Urothelium cell line (cell line): ENCODE measurements at regions not wholly inside any gene's neighbourhood (a gene's known extent, or its start where the extent isn't known, plus 50 kb on each side); places are given as distances from the start of the nearest gene placed in this dataset.

Experiments used
- DNase-seq: peaks from one replicate; pipeline ENCODE4 v3.0.0; 2011; ENCODE audit warnings: low spot score, mixed read lengths
- FAIRE-seq: peaks from 2 replicates; lab custom pipeline; 2011; peaks lifted over from hg19 to GRCh38; lab: Jason Lieb, UNC

DNA sequence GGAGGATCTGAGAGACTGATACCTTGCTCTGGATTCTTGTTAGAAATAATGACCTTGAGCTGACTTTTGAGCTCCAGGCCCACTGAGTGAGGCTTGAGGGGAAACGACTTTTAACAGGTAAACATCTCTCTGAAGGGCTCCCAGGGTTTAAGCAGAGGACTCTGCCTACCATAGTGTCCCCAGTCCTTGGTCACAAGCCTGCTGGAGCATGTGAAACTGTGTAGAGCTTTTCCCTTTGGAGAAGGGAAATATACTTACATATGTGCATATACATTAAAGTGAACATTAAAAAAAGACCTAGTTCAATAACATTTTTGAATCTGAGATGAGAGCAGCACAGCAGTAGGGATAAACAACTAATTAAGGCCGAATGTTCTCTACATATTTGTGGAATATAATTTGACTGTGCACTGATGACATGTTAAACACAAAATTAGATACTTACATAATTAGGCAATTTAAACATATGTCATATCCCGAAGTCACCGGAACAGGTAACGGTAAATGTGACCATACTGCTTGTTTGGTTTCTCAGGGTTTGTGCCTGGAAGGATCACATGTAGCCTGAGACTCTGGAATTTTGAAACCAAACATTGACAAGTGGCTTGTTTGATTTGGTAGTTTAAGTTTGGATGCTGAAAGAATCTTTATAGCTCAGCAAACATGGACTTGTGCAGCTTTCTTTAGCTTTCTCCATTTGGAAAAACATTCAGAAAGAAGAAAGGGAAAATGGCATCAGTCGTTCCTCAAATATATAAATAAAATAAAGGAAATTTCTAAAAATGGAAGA, 266.1 kb upstream of the C2CD4B start:
- no peak for DNase-seq
- FAIRE-seq = peak; percentile 5

GRCh38 chr15:62431817-62432216, 266.7 kb upstream of the C2CD4B start:
- no peak for DNase-seq
- FAIRE-seq = no peak

DNA sequence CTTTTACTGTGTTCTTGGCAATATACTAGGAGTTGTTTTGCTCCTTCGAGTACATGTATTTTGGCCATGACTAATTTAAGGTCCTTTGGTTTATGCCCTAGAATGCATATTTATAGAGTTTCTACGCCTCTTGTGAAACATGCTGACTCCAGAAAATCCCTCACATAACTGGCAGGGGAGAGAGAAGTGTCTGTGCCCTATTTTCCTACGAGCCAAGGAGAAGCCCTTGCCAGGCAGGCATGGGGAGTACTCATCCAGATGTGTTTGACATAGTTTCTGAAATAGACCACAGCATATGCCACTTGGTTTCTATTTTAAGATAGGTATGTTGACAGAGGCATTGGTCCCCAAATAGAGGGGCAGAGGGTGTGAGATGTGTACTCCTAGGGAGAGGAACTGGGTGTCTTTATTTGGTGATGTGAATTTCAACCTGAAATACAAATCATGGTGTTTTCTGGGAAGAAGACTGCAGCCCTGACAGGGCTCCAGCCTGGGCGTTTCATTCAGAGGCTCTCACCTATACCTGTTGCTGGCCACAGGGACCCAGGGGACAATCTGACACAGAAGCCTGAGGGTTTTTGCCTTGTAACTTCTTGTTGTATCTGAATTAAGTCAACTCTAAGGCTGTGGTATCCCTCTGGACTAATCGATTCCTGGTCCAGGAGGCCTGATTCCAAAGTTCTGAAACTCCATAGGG, 267.8 kb upstream of the C2CD4B start:
- FAIRE-seq = no peak
- DNase-seq = no peak

DNA sequence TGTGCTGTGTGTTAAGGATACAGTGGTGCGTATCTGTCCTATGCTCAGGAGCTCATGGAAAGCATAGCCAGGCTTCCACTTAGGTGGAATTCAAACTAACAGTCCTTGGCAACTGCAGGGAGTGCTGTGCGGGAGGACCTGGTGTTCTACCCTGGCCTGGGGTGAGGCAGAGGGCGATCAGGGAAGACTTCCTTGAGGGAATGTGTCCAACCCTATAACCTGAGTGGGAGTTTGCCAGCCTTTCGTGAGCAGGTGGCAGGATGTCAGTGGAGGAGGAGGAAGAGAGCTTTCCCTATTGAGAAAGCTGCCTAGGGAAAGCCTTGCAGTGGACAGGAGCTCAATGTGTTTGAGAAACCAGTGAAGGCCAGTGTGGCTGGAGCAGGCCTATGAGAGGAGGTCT, 271.1 kb upstream of the C2CD4B start:
- no peak for DNase-seq
- no peak for FAIRE-seq

DNA sequence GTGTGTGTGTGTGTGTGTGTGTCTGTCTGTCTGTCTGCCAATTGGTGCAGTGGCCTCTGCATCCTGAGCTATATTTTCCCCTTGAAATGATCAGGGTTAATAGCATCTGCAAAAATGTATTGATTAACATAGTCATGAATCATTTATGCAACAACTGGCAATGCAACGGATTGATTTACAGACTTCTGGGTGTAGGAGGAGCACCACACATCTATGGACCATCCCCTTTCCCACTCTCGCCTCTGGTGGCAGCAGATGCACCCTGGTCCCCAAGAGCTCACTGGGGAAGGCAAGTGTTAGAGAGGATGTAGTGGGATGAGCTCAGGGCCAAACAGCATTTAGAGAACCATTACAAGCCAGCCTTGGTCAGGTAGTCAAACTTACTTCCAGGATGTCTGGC, 272.7 kb upstream of the C2CD4B start:
- no peak for FAIRE-seq
- no peak for DNase-seq

DNA sequence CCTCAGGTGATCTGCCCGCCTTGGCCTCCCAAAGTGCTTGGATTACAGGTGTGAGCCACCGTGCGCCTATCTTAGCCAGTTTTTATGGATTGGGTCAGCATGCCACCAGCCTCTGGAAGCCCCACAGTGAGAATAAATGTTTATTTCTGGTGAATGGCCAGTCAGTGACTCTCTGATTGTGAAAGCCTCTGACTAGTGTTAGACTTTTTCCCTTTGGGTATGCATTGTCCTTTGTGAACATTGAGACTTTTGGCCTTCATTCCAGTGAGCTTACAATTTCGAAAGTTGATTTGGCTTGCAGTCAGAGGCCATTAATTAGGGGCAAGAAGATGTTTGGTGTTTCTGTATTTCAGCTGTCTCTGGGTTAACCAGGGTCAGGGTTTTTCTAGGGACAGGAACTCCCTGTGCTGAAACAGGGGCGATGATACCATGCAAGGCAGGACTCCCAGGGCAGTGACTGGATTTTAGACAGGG, 274.5 kb upstream of the C2CD4B start:
- DNase-seq = no peak
- no peak for FAIRE-seq

- DNase-seq (no peak), FAIRE-seq (no peak)
These were observed 275.4 kb upstream of the C2CD4B start for GRCh38 chr15:62440362-62441105.

GRCh38 chr15:62444104-62445022, 279.3 kb upstream of the C2CD4B start:
- DNase-seq = peak; percentile 73
- FAIRE-seq = peak; percentile 90

DNA sequence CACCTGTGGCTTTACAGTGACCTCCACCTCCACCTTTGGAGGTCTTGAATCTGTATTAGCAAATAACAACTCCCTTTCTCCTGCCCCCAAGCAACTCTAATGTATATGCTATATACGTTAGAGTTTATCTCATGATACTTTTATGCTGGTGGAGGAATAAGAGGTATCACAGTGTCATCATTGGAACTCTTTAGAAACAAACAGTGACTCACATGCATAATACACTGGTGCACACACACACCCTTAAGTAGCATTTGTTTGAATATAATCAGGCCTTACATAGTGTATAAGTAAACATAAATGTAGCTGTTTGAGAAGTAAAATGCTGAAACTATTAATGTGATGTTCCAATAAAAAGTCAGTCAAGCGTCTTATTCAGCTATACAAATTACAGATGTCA, 280.2 kb upstream of the C2CD4B start:
- no peak for DNase-seq
- no peak for FAIRE-seq

- DNase-seq = no peak
- FAIRE-seq = no peak
These were observed 281.9 kb upstream of the C2CD4B start for GRCh38 chr15:62446984-62447383.

DNA sequence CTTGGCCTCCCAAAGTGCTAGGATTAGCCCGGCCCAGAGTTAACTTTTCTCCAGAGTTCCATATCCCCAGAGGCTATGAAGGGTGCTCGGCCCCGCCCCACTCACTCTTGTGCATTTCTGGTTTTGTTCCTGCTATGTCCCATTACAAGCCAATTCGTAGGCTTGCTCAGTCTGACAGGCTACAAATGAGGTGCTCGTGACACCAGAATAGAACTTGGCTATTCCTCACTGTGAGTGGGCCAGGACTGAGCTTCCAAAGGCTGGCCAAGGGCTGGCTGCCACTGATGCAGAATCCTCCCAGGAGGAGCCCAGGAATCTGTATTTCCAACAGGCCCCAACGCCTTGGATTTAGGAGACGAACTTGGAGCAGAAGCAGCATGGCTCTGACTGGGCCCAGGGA, 282.7 kb upstream of the C2CD4B start:
- no peak for DNase-seq
- no peak for FAIRE-seq

GRCh38 chr15:62449638-62450037, 284.6 kb upstream of the C2CD4B start:
- no peak for FAIRE-seq
- DNase-seq = no peak

DNA sequence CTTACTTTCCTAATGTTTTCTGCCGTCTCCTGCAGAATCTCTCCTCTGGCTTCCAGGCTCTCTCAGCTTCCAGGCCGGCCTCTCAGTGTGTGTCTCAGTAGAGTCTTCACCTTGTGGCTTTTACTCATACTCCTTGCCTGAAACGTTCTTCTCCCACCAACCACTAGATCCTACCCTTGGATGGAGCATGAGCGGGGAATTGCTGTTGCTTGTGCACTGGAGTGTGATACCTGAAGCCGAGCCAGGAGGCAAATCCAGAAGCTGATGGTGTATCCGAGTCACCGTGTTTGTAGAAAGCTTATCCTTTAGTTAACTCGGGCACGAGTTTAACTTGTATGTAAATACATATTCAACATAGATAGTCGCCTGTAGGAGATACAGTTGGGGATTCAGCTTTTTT, 285.0 kb upstream of the C2CD4B start:
- FAIRE-seq (no peak), DNase-seq (no peak)

DNA sequence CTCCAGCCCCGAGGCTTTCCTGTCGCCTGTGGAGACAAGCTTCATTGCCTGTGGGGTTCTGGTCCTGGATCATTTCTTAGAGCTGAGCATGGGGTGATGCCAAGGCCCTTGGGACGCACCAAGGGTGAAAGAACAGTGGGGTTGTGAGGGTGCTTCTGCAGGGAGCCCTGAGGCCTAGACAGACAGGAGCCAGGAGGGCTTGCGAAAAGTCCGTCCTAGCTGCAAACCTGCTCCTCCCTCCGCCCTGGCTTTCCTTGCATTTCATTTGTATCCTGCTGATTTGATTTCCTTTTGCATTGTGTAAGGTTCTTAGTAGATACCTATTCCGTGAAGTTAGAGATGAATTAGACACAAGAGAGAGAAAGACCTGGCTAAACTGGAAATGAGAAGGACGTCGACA, 286.9 kb upstream of the C2CD4B start:
- DNase-seq (no peak), FAIRE-seq (peak; percentile 78)

GRCh38 chr15:62452667-62453066, 287.6 kb upstream of the C2CD4B start:
- FAIRE-seq = no peak

DNA sequence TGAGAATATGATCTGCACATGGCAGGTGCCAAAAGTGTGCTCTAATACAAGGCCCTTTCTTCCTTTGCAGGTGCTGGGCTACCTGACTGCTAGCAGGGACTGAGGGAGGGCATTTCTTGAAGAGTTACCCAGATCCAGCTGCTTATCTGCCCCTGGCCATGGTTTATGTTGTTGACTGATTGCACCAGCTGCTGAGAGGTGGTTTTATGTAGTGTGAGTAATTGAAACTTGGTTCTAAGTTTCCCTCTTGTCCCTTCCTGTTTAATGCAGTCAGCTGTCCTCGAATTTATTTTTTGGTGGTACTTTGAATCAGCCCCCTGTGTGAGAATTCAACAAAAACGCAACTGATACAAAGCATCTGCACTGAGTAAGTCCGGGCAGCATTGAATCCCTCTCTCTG, 288.3 kb upstream of the C2CD4B start:
- FAIRE-seq (no peak), DNase-seq (no peak)

More at GRCh38 chr15:62452667-62453066, 287.6 kb upstream of the C2CD4B start:
- no peak for DNase-seq

DNA sequence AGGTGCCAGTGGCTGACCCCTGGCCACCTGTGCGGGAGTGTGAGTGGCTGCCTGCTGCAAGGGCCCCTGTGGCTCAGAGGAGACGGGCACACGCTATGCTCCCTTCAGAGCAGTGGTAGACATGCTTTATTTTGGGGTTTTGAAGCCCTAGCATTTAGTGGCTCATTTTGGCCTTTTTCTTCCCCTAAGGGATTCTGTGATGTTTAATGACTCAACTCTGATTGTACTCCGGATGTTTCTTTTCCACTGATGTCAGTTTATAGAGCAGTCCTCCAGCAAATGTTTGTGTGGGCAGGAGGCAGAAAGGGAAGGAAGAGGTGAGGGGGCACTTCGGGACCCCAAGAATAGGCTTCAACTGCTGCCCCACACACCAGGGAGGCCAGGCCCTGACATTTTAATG, 288.9 kb upstream of the C2CD4B start:
- FAIRE-seq = no peak

GRCh38 chr15:62454567-62455172, 289.6 kb upstream of the C2CD4B start:
- FAIRE-seq (no peak), DNase-seq (no peak)

More for the DNA sequence above, 288.9 kb upstream of the C2CD4B start:
- peak; percentile 32 for DNase-seq

DNA sequence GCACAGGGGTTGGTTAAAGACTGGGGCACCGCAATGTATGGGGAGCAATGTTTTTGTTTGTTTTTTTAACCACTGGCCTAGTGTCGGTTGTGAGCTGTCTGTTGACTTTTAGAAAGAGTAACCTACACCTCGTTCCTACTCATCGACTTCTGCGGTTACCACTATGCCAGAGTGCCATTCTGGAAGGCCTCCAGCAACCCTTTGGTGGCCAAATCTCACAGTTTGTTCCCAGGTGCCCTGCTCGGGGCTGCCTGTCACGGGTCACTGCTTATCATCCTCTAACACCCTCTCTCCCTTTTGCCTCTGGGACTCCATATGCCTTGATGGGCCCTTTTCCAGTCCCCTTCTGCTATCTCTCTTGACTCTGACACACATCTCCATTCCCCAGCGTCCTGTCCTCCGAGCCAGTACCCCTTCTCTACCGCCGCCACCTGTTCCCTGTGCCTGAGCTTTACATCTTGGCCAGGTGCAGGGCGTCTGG, 290.4 kb upstream of the C2CD4B start:
- DNase-seq = no peak
- FAIRE-seq = no peak
